WTC11 (cell line): ENCODE measurements at regions not wholly inside any gene's neighbourhood (a gene's known extent, or its start where the extent isn't known, plus 50 kb on each side); places are given as distances from the start of the nearest gene placed in this dataset.

Experiments used
- CTCF ChIP-seq: fragments of 200-600 bp; IDR thresholded peaks from 2 replicates; pipeline ENCODE4 v1.8.0; 2022; ENCODE audit warnings: antibody characterized with exemption
- NR3C1 ChIP-seq: sonication (generic); formaldehyde crosslinking; conservative IDR thresholded peaks from 2 replicates; pipeline ENCODE4 v1.8.1; 2023; ENCODE audit warnings: low read depth, mild to moderate bottlenecking, missing genetic modification reagents
- ZNF396 ChIP-seq: fragments of 250-450 bp; sonication (Bioruptor Pico); IDR thresholded peaks from 2 replicates; pipeline ENCODE4 v1.8.0; 2021; ENCODE audit warnings: mild to moderate bottlenecking, moderate library complexity, borderline replicate concordance
- ZNF423 ChIP-seq: fragments of 250-450 bp; sonication (Bioruptor Pico); IDR thresholded peaks from 2 replicates; pipeline ENCODE4 v2.1.2; 2022; ENCODE audit warnings: mild to moderate bottlenecking, moderate library complexity
- TF ChIP-seq, protein P1 (sequence below): sonication (generic); formaldehyde crosslinking; IDR thresholded peaks from 2 replicates; pipeline ENCODE4 v1.8.1; 2023; ENCODE audit warnings: mild to moderate bottlenecking, missing genetic modification reagents, moderate library complexity

GRCh38 chr4:26217961-26218676, 102.7 kb upstream of the RBPJ start:
- TF ChIP-seq, protein P1, sequence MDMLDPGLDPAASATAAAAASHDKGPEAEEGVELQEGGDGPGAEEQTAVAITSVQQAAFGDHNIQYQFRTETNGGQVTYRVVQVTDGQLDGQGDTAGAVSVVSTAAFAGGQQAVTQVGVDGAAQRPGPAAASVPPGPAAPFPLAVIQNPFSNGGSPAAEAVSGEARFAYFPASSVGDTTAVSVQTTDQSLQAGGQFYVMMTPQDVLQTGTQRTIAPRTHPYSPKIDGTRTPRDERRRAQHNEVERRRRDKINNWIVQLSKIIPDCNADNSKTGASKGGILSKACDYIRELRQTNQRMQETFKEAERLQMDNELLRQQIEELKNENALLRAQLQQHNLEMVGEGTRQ (CRISPR knock-in tag): no peak
- TF ChIP-seq ZNF423 (CRISPR knock-in tag) (no peak), NR3C1 (CRISPR knock-in tag) (no peak), CTCF (no peak), ZNF396 (CRISPR knock-in tag) (no peak)
